ENCODE measurements at regions not wholly inside any gene's neighbourhood (a gene's known extent, or its start where the extent isn't known, plus 50 kb on each side); places are given as distances from the start of the nearest gene placed in this dataset.

GRCh38 chr7:113677811-113678210 is 241.0 kb downstream of the PPP1R3A start:
- no peak overlapping the region for H3K4me2 ChIP-seq (ENCODE audit: low read depth, low read length)
- H3K27ac ChIP-seq (ENCODE audit: insufficient read depth, low read length) = no peak overlapping the region
- in situ Hi-C loops (cut with MboI; ENCODE audit: low sequenced_read_pairs) (loop anchor here (25.0 kb wide), 1 partner anchor 1116 kb away; no protein-coding TSS in a partner anchor), dilution Hi-C loops (cut with HindIII; ENCODE audit: low sequenced_read_pairs, unreplicated experiment) (no loop called here), intact Hi-C loops (cut with micrococcal nuclease) (loop anchor here (10.0 kb wide), 1 partner anchor 213 kb away; no protein-coding TSS in a partner anchor)
- H2BK20ac ChIP-seq (ENCODE audit: low read depth, low read length) = no peak overlapping the region
- H4K91ac ChIP-seq (ENCODE audit: insufficient read depth, low read depth, low read length) = no peak overlapping the region
- H3K4me1 ChIP-seq (ENCODE audit: control insufficient read depth, insufficient read depth, low read length) = no peaks in the 10 kb centered on the region
- H3K36me3 ChIP-seq (ENCODE audit: control insufficient read depth, insufficient read depth, low read length) = no peaks in the 10 kb centered on the region
- H2AFZ ChIP-seq (replicated peaks; ENCODE audit: low read length, poor library complexity) = no peak overlapping the region
- no peak overlapping the region for H3K18ac ChIP-seq (ENCODE audit: low read depth, low read length)
- H2AK5ac ChIP-seq (ENCODE audit: low read depth, low read length) = no peak overlapping the region
- H2BK5ac ChIP-seq (ENCODE audit: low read depth, low read length, poor library complexity, severe bottlenecking) = no peak overlapping the region
- no peak overlapping the region for H3K4ac ChIP-seq (ENCODE audit: low read depth, low read length)
- H4K20me1 ChIP-seq (ENCODE audit: insufficient read depth, low read length) = no peaks in the 10 kb centered on the region
- TF ChIP-seq SMC3 (IDR thresholded peaks at IDR 0.05; ENCODE audit: low read depth, low read length) (no peak), CEBPB (IDR thresholded peaks at IDR 0.05; ENCODE audit: low read depth, low read length) (no peak), RAD21 (IDR thresholded peaks at IDR 0.05; ENCODE audit: low read length) (no peak), USF2 (IDR thresholded peaks at IDR 0.05; ENCODE audit: low read depth, low read length) (no peak), MXI1 (IDR thresholded peaks at IDR 0.05; ENCODE audit: borderline replicate concordance, low read depth, low read length) (no peak), FOS (IDR thresholded peaks at IDR 0.05; ENCODE audit: low read depth, low read length) (no peak), CTCF (conservative IDR thresholded peaks at IDR 0.05; ENCODE audit: low read depth, low read length) (no peak), RCOR1 (IDR thresholded peaks at IDR 0.05; ENCODE audit: insufficient replicate concordance, low read length) (no peak), RFX5 (IDR thresholded peaks at IDR 0.05; ENCODE audit: low read depth, low read length) (no peak), NFE2L2 (IDR thresholded peaks at IDR 0.05; ENCODE audit: low read depth, low read length) (no peak), BHLHE40 (IDR thresholded peaks at IDR 0.05; ENCODE audit: low read depth, low read length) (no peak), MAZ (IDR thresholded peaks at IDR 0.05; ENCODE audit: borderline replicate concordance, low read depth, low read length) (no peak), CHD1 (IDR thresholded peaks at IDR 0.05; ENCODE audit: low read depth, low read length) (no peak), ELK1 (IDR thresholded peaks at IDR 0.05; ENCODE audit: borderline replicate concordance, low read depth, low read length) (no peak), MAFK (IDR thresholded peaks at IDR 0.05; ENCODE audit: low read depth, low read length) (no peak), POLR2A (IDR thresholded peaks at IDR 0.05; ENCODE audit: low read depth, low read length) (no peak)
- no peaks in the 10 kb centered on the region for H3K27me3 ChIP-seq (ENCODE audit: control insufficient read depth, insufficient read depth, low read length)
- 35% methylated on average over 2 of the region's 3 CpGs; no CpG with 5 or more reads in 1 of the 2 experiments for WGBS, 2 experiments (ENCODE audit: extremely low coverage in 2 of 2, insufficient read length in 1 of 2)
- H3K56ac ChIP-seq (ENCODE audit: extremely low read depth, insufficient read depth, low read length) = no peak overlapping the region
- DNase-seq (no peak), ATAC-seq (ENCODE audit: low read depth) (no peak)
- no peak overlapping the region for H4K8ac ChIP-seq (ENCODE audit: low read depth in 2 of 2, low read length in 2 of 2)
- no peaks in the 10 kb centered on the region for H3K79me1 ChIP-seq (ENCODE audit: low read depth in 1 of 2, low read length in 2 of 2)
- no peak overlapping the region for H2AK9ac ChIP-seq (replicated peaks; ENCODE audit: low read depth, low read length, poor library complexity)
- CTCF ChIA-PET = no interaction called here
- H3K4me3 ChIP-seq (ENCODE audit: insufficient read depth, low read depth, low read length) = no peak overlapping the region
- POLR2A ChIA-PET (ENCODE audit: unreplicated experiment) = no interaction called here
- H4K5ac ChIP-seq (ENCODE audit: low read depth, low read length) = no peak overlapping the region
- no peak overlapping the region for H2BK120ac ChIP-seq (ENCODE audit: low read depth, low read length)
- no peak overlapping the region for H3K9ac ChIP-seq (ENCODE audit: low read depth, low read length)
- H3K23ac ChIP-seq (ENCODE audit: low read depth, low read length) = no peak overlapping the region
- no peak overlapping the region for H3K14ac ChIP-seq (replicated peaks; ENCODE audit: low read depth, low read length)
- no TSS peak for BruUV-seq (replicated peaks)
- no peaks in the 10 kb centered on the region for H3K9me1 ChIP-seq (ENCODE audit: insufficient read depth, low read length)
- no peak overlapping the region for H2BK15ac ChIP-seq (ENCODE audit: low read depth, low read length)
- no peaks in the 10 kb centered on the region for H3K9me3 ChIP-seq (ENCODE audit: control insufficient read depth, insufficient read depth, low read length)

Data from IMR-90 (cell line).